ENCODE measurements at regions not wholly inside any gene's neighbourhood (a gene's known extent, or its start where the extent isn't known, plus 50 kb on each side); places are given as distances from the start of the nearest gene placed in this dataset.

GRCh38 chr1:223456747-223457146, 63.5 kb downstream of the CCDC185 start:
- Histone ChIP-seq H3K4me1 (ENCODE audit: control insufficient read depth in 2 of 3, insufficient read depth in 2 of 3, low read depth in 1 of 3, low read length in 3 of 3) (no peaks in the 10 kb centered on the region), H3K9ac (ENCODE audit: low read length in 3 of 3) (no peak overlapping the region), H3K36me3 (ENCODE audit: control insufficient read depth in 2 of 3, insufficient read depth in 3 of 3, low read length in 3 of 3) (no peaks in the 10 kb centered on the region), H3K27ac (ENCODE audit: low read depth in 2 of 2, low read length in 2 of 2) (no peak overlapping the region), H3K4me3 (ENCODE audit: low read length in 3 of 3) (no peak overlapping the region), H3K27me3 (ENCODE audit: control insufficient read depth, insufficient read depth, low read length) (no peaks in the 10 kb centered on the region), H3K9me3 (ENCODE audit: control insufficient read depth in 2 of 3, insufficient read depth in 1 of 3, low read length in 3 of 3) (no peaks in the 10 kb centered on the region)
- no peak for FAIRE-seq
- intact Hi-C loops (cut with DNase I) = no loop called here
- no peak for TF ChIP-seq CTCF (IDR thresholded peaks at IDR 0.05; ENCODE audit: borderline replicate concordance, extremely low read depth, insufficient read depth)
- DNase-seq = no peak

GRCh38 chr1:223460566-223461189, 67.5 kb downstream of the CCDC185 start:
- no peak for FAIRE-seq

GRCh38 chr1:223462047-223462630, 68.9 kb downstream of the CCDC185 start:
- Histone ChIP-seq H3K27me3 (ENCODE audit: control insufficient read depth, insufficient read depth, low read length) (no peaks in the 10 kb centered on the region), H3K9ac (ENCODE audit: low read length in 3 of 3) (no peak overlapping the region), H3K27ac (ENCODE audit: low read depth in 2 of 2, low read length in 2 of 2) (no peak overlapping the region), H3K36me3 (ENCODE audit: control insufficient read depth in 2 of 3, insufficient read depth in 3 of 3, low read length in 3 of 3) (no peaks in the 10 kb centered on the region), H3K4me3 (ENCODE audit: low read length in 3 of 3) (no peak overlapping the region), H3K9me3 (ENCODE audit: control insufficient read depth in 2 of 3, insufficient read depth in 1 of 3, low read length in 3 of 3) (no peaks in the 10 kb centered on the region), H3K4me1 (ENCODE audit: control insufficient read depth in 2 of 3, insufficient read depth in 2 of 3, low read depth in 1 of 3, low read length in 3 of 3) (no peaks in the 10 kb centered on the region)
- no peak for DNase-seq
- intact Hi-C loops (cut with DNase I) = no loop called here
- no peak for TF ChIP-seq CTCF (IDR thresholded peaks at IDR 0.05; ENCODE audit: borderline replicate concordance, extremely low read depth, insufficient read depth)
- no peak for FAIRE-seq

More at GRCh38 chr1:223460566-223461189, 67.5 kb downstream of the CCDC185 start:
- no peaks in the 10 kb centered on the region for H3K27me3 ChIP-seq (ENCODE audit: control insufficient read depth, insufficient read depth, low read length)
- H3K4me3 ChIP-seq (ENCODE audit: low read length in 3 of 3) = no peak overlapping the region
- H3K9ac ChIP-seq (ENCODE audit: low read length in 3 of 3) = no peak overlapping the region
- DNase-seq = no peak
- intact Hi-C loops (cut with DNase I) = no loop called here
- no peak for TF ChIP-seq CTCF (IDR thresholded peaks at IDR 0.05; ENCODE audit: borderline replicate concordance, extremely low read depth, insufficient read depth)
- H3K9me3 ChIP-seq (ENCODE audit: control insufficient read depth in 2 of 3, insufficient read depth in 1 of 3, low read length in 3 of 3) = no peaks in the 10 kb centered on the region
- H3K27ac ChIP-seq (ENCODE audit: low read depth in 2 of 2, low read length in 2 of 2) = no peak overlapping the region
- H3K4me1 ChIP-seq (ENCODE audit: control insufficient read depth in 2 of 3, insufficient read depth in 2 of 3, low read depth in 1 of 3, low read length in 3 of 3) = no peaks in the 10 kb centered on the region
- no peaks in the 10 kb centered on the region for H3K36me3 ChIP-seq (ENCODE audit: control insufficient read depth in 2 of 3, insufficient read depth in 3 of 3, low read length in 3 of 3)
